ENCODE measurements at regions not wholly inside any gene's neighbourhood (a gene's known extent, or its start where the extent isn't known, plus 50 kb on each side); places are given as distances from the start of the nearest gene placed in this dataset.

DNA sequence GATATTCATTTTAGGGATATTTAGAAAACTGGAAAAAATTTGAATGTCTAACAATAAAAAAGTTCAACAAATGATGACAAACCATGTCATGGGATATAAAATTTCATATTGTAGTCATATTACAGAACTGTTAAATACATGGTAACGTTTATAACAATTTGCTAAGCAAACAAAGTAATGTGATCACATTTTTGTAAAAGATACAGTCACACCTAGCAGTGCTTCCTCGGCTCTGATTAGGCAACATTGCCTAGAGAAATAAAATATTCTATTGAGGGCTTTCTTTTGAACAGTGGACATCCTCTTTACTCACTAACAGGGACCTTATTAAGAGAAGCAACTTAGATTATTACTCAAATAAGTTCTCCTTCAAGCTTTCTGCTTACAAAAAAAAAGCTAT lies 605.5 kb downstream of the GATA3 start:
- Histone ChIP-seq H3K23ac (ENCODE audit: low read length) (no peak overlapping the region), H4K8ac (ENCODE audit: low read depth, low read length) (no peak overlapping the region), H3K18ac (ENCODE audit: low read length) (no peak overlapping the region), H2AK5ac (ENCODE audit: low read length) (no peak overlapping the region), H2BK15ac (replicated peaks; ENCODE audit: low read depth) (no peak overlapping the region), H3K4ac (ENCODE audit: low read depth, low read length) (no peak overlapping the region), H3K27me3 (ENCODE audit: insufficient read depth, low read length, poor library complexity) (no peaks in the 10 kb centered on the region), H3K4me3 (ENCODE audit: low read length) (no peak overlapping the region), H3K79me2 (ENCODE audit: control insufficient read depth, insufficient read depth, low read length) (no peaks in the 10 kb centered on the region), H3K4me1 (ENCODE audit: control insufficient read depth, low read depth, low read length) (no peaks in the 10 kb centered on the region), H4K5ac (ENCODE audit: low read length) (no peak overlapping the region), H3K36me3 (ENCODE audit: control insufficient read depth, insufficient read depth, low read length) (no peaks in the 10 kb centered on the region), H2BK5ac (ENCODE audit: low read length) (no peak overlapping the region), H3K4me2 (ENCODE audit: low read length) (no peak overlapping the region), H3K56ac (ENCODE audit: low read length) (no peak overlapping the region), H3K9ac (ENCODE audit: low read length) (no peak overlapping the region), H3K79me1 (ENCODE audit: low read length) (no peaks in the 10 kb centered on the region), H3K27ac (ENCODE audit: low read depth, low read length) (no peak overlapping the region), H2BK120ac (ENCODE audit: low read depth, low read length) (no peak overlapping the region)
- no CpG with 5 or more reads among the region's 2 CpGs for WGBS (ENCODE audit: extremely low coverage, insufficient coverage, low lambda C conversion rate)
- no peak for DNase-seq

DNA sequence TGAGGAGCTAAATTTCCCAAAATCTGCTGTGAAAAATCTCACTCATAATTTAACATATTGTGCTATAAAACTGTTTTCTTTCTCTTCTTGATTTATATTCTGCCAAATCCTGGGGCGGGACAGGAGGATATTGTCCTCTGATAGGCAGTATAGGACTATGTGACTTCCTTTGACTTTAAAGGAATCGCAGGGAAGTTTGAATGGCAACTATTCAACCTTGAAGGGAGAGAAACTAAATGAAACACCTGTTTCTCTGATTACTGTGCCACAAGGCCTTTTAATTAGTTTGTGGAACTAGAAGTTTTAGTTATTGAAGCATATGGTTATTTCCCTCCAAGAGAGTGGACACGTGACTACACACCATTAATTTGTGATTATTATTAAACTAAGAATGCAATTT lies 607.4 kb downstream of the GATA3 start:
- Histone ChIP-seq H3K18ac (ENCODE audit: low read length) (no peak overlapping the region), H3K79me2 (ENCODE audit: control insufficient read depth, insufficient read depth, low read length) (no peaks in the 10 kb centered on the region), H3K27me3 (ENCODE audit: insufficient read depth, low read length, poor library complexity) (no peaks in the 10 kb centered on the region), H3K27ac (ENCODE audit: low read depth, low read length) (no peak overlapping the region), H3K9ac (ENCODE audit: low read length) (no peak overlapping the region), H3K4me1 (ENCODE audit: control insufficient read depth, low read depth, low read length) (no peaks in the 10 kb centered on the region), H3K56ac (ENCODE audit: low read length) (no peak overlapping the region), H2BK120ac (ENCODE audit: low read depth, low read length) (no peak overlapping the region), H3K4me2 (ENCODE audit: low read length) (no peak overlapping the region), H3K79me1 (ENCODE audit: low read length) (no peaks in the 10 kb centered on the region), H3K4me3 (ENCODE audit: low read length) (no peak overlapping the region), H2AK5ac (ENCODE audit: low read length) (no peak overlapping the region), H2BK5ac (ENCODE audit: low read length) (no peak overlapping the region), H4K5ac (ENCODE audit: low read length) (no peak overlapping the region), H3K36me3 (ENCODE audit: control insufficient read depth, insufficient read depth, low read length) (no peaks in the 10 kb centered on the region), H2BK15ac (replicated peaks; ENCODE audit: low read depth) (no peak overlapping the region), H3K23ac (ENCODE audit: low read length) (no peak overlapping the region), H4K8ac (ENCODE audit: low read depth, low read length) (no peak overlapping the region), H3K4ac (ENCODE audit: low read depth, low read length) (no peak overlapping the region)
- no CpG with 5 or more reads among the region's 3 CpGs for WGBS (ENCODE audit: extremely low coverage, insufficient coverage, low lambda C conversion rate)
- DNase-seq = no peak

DNA sequence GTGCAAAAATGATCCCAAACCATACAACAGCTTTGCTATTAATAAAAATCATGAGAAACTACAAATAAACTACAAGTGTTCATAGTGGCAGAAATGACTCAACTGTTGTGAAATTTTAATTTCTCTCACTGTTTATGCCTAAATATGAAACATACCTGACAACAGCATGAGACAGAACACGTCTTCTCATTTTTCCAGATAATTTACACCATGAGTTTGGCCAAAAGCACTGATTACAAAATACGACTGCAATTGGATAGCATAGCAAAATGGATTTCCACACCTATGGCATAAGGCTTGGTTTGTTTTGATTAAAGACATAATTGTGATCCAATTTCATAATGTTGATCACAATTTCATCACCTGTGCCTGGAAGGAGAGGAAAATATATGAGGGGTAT lies 608.6 kb downstream of the GATA3 start:
- no peaks in the 10 kb centered on the region for H3K79me1 ChIP-seq (ENCODE audit: low read length)
- no peaks in the 10 kb centered on the region for H3K4me1 ChIP-seq (ENCODE audit: control insufficient read depth, low read depth, low read length)
- H3K27ac ChIP-seq (ENCODE audit: low read depth, low read length) = no peak overlapping the region
- H2BK120ac ChIP-seq (ENCODE audit: low read depth, low read length) = no peak overlapping the region
- no peaks in the 10 kb centered on the region for H3K27me3 ChIP-seq (ENCODE audit: insufficient read depth, low read length, poor library complexity)
- no peak overlapping the region for H3K4ac ChIP-seq (ENCODE audit: low read depth, low read length)
- no peaks in the 10 kb centered on the region for H3K79me2 ChIP-seq (ENCODE audit: control insufficient read depth, insufficient read depth, low read length)
- H3K9ac ChIP-seq (ENCODE audit: low read length) = no peak overlapping the region
- H4K8ac ChIP-seq (ENCODE audit: low read depth, low read length) = no peak overlapping the region
- H3K4me2 ChIP-seq (ENCODE audit: low read length) = no peak overlapping the region
- WGBS (ENCODE audit: extremely low coverage, insufficient coverage, low lambda C conversion rate) = no CpG with 5 or more reads among the region's 2 CpGs
- H2BK15ac ChIP-seq (replicated peaks; ENCODE audit: low read depth) = no peak overlapping the region
- no peak overlapping the region for H4K5ac ChIP-seq (ENCODE audit: low read length)
- no peak overlapping the region for H2AK5ac ChIP-seq (ENCODE audit: low read length)
- no peak for DNase-seq
- H3K18ac ChIP-seq (ENCODE audit: low read length) = no peak overlapping the region
- H2BK5ac ChIP-seq (ENCODE audit: low read length) = no peak overlapping the region
- no peak overlapping the region for H3K4me3 ChIP-seq (ENCODE audit: low read length)
- H3K56ac ChIP-seq (ENCODE audit: low read length) = no peak overlapping the region
- no peak overlapping the region for H3K23ac ChIP-seq (ENCODE audit: low read length)
- no peaks in the 10 kb centered on the region for H3K36me3 ChIP-seq (ENCODE audit: control insufficient read depth, insufficient read depth, low read length)

GRCh38 chr10:8665322-8665721 lies 610.8 kb downstream of the GATA3 start:
- H3K27me3 ChIP-seq (ENCODE audit: insufficient read depth, low read length, poor library complexity) = no peaks in the 10 kb centered on the region
- no peak overlapping the region for H3K4me2 ChIP-seq (ENCODE audit: low read length)
- no peak overlapping the region for H3K9ac ChIP-seq (ENCODE audit: low read length)
- H3K23ac ChIP-seq (ENCODE audit: low read length) = no peak overlapping the region
- no peak overlapping the region for H4K5ac ChIP-seq (ENCODE audit: low read length)
- no peak overlapping the region for H2BK15ac ChIP-seq (replicated peaks; ENCODE audit: low read depth)
- H2AK5ac ChIP-seq (ENCODE audit: low read length) = no peak overlapping the region
- H3K4ac ChIP-seq (ENCODE audit: low read depth, low read length) = no peak overlapping the region
- no peak overlapping the region for H2BK120ac ChIP-seq (ENCODE audit: low read depth, low read length)
- H4K8ac ChIP-seq (ENCODE audit: low read depth, low read length) = no peak overlapping the region
- no peak overlapping the region for H3K4me3 ChIP-seq (ENCODE audit: low read length)
- no peak overlapping the region for H2BK5ac ChIP-seq (ENCODE audit: low read length)
- H3K18ac ChIP-seq (ENCODE audit: low read length) = no peak overlapping the region
- no peaks in the 10 kb centered on the region for H3K36me3 ChIP-seq (ENCODE audit: control insufficient read depth, insufficient read depth, low read length)
- no peak overlapping the region for H3K56ac ChIP-seq (ENCODE audit: low read length)
- no peaks in the 10 kb centered on the region for H3K4me1 ChIP-seq (ENCODE audit: control insufficient read depth, low read depth, low read length)
- no peaks in the 10 kb centered on the region for H3K79me1 ChIP-seq (ENCODE audit: low read length)
- DNase-seq = no peak
- no CpG with 5 or more reads among the region's 2 CpGs for WGBS (ENCODE audit: extremely low coverage, insufficient coverage, low lambda C conversion rate)
- H3K27ac ChIP-seq (ENCODE audit: low read depth, low read length) = no peak overlapping the region
- no peaks in the 10 kb centered on the region for H3K79me2 ChIP-seq (ENCODE audit: control insufficient read depth, insufficient read depth, low read length)

DNA sequence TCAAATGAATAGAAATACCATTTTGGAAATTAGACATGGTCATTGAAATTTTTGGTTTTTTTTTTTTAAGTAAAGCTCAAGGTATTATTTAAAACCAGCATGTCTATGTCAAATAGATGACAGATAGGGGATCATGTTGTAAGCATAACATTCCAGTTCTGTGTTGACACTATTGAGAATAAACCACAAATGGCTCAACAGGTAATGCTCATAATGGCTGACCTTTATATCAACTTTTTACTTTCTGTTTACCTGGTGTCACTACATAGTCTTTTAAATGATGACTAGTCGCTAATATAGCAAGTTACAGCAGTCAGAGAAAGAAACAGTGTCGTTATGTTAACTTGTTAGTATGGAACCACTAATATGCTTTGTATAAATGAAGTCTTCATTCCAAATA lies 616.0 kb downstream of the GATA3 start:
- H3K9ac ChIP-seq (ENCODE audit: low read length) = no peak overlapping the region
- H2BK15ac ChIP-seq (replicated peaks; ENCODE audit: low read depth) = no peak overlapping the region
- no peaks in the 10 kb centered on the region for H3K79me2 ChIP-seq (ENCODE audit: control insufficient read depth, insufficient read depth, low read length)
- no peak overlapping the region for H4K5ac ChIP-seq (ENCODE audit: low read length)
- no peaks in the 10 kb centered on the region for H3K27me3 ChIP-seq (ENCODE audit: insufficient read depth, low read length, poor library complexity)
- no peaks in the 10 kb centered on the region for H3K36me3 ChIP-seq (ENCODE audit: control insufficient read depth, insufficient read depth, low read length)
- no peak overlapping the region for H3K4me3 ChIP-seq (ENCODE audit: low read length)
- WGBS (ENCODE audit: extremely low coverage, insufficient coverage, low lambda C conversion rate) = no CpG with 5 or more reads among the region's 2 CpGs
- no peak overlapping the region for H2BK120ac ChIP-seq (ENCODE audit: low read depth, low read length)
- no peak overlapping the region for H3K4ac ChIP-seq (ENCODE audit: low read depth, low read length)
- H2BK5ac ChIP-seq (ENCODE audit: low read length) = no peak overlapping the region
- H3K27ac ChIP-seq (ENCODE audit: low read depth, low read length) = no peak overlapping the region
- H3K56ac ChIP-seq (ENCODE audit: low read length) = no peak overlapping the region
- no peaks in the 10 kb centered on the region for H3K4me1 ChIP-seq (ENCODE audit: control insufficient read depth, low read depth, low read length)
- H3K23ac ChIP-seq (ENCODE audit: low read length) = no peak overlapping the region
- no peak overlapping the region for H2AK5ac ChIP-seq (ENCODE audit: low read length)
- H3K79me1 ChIP-seq (ENCODE audit: low read length) = no peaks in the 10 kb centered on the region
- H3K18ac ChIP-seq (ENCODE audit: low read length) = no peak overlapping the region
- no peak overlapping the region for H3K4me2 ChIP-seq (ENCODE audit: low read length)
- H4K8ac ChIP-seq (ENCODE audit: low read depth, low read length) = no peak overlapping the region
- DNase-seq = no peak

DNA sequence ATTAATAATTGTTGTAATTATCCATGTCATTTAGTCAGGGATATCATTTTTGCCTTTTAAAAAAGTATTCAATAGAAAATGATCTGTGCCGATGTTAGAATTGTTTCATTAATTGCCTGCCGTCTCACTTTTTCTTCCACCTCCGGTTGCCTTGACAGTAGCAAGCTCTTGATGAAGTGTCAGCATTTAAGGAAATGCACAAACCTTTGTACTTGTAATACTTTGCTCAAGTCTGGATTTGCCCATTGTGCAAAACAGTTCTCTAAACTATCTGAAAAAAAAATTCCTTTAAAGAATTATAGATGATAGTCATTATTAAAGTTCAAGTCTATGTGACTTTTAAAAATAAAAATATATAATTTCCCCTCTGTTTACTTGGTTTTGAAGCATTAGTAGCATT lies 619.7 kb downstream of the GATA3 start:
- Histone ChIP-seq H3K4me1 (ENCODE audit: control insufficient read depth, low read depth, low read length) (no peaks in the 10 kb centered on the region), H3K23ac (ENCODE audit: low read length) (no peak overlapping the region), H3K4me3 (ENCODE audit: low read length) (no peak overlapping the region), H2AK5ac (ENCODE audit: low read length) (no peak overlapping the region), H3K27me3 (ENCODE audit: insufficient read depth, low read length, poor library complexity) (no peaks in the 10 kb centered on the region), H3K36me3 (ENCODE audit: control insufficient read depth, insufficient read depth, low read length) (no peaks in the 10 kb centered on the region), H4K5ac (ENCODE audit: low read length) (no peak overlapping the region), H3K79me2 (ENCODE audit: control insufficient read depth, insufficient read depth, low read length) (no peaks in the 10 kb centered on the region), H3K56ac (ENCODE audit: low read length) (no peak overlapping the region), H4K8ac (ENCODE audit: low read depth, low read length) (no peak overlapping the region), H2BK15ac (replicated peaks; ENCODE audit: low read depth) (no peak overlapping the region), H3K4me2 (ENCODE audit: low read length) (no peak overlapping the region), H2BK5ac (ENCODE audit: low read length) (no peak overlapping the region), H3K9ac (ENCODE audit: low read length) (no peak overlapping the region), H2BK120ac (ENCODE audit: low read depth, low read length) (no peak overlapping the region), H3K79me1 (ENCODE audit: low read length) (no peaks in the 10 kb centered on the region), H3K18ac (ENCODE audit: low read length) (no peak overlapping the region), H3K27ac (ENCODE audit: low read depth, low read length) (no peak overlapping the region), H3K4ac (ENCODE audit: low read depth, low read length) (no peak overlapping the region)
- DNase-seq = no peak
- WGBS (ENCODE audit: extremely low coverage, insufficient coverage, low lambda C conversion rate) = no CpG with 5 or more reads among the region's 3 CpGs

Data from mesendoderm (in vitro differentiated cells).